ENCODE measurements at regions not wholly inside any gene's neighbourhood (a gene's known extent, or its start where the extent isn't known, plus 50 kb on each side); places are given as distances from the start of the nearest gene placed in this dataset.

- TF ChIP-seq ZNF462 (CRISPR knock-in tag; IDR thresholded peaks at IDR 0.05) (no peak), JUNB (IDR thresholded peaks at IDR 0.05; ENCODE audit: unreplicated experiment) (no peak), POLR2AphosphoS5 (IDR thresholded peaks at IDR 0.05; ENCODE audit: low read depth) (peak; percentile 63), CREB1 (CRISPR knock-in tag; IDR thresholded peaks at IDR 0.05; ENCODE audit: low read depth) (peak; percentile 41; the same call in 1 of the 2 replicates), STAT1 (IDR thresholded peaks at IDR 0.05; ENCODE audit: unreplicated experiment) (no peak)
These were observed 105.2 kb upstream of the ATF7IP start (continued) for GRCh38 chr12:14260011-14260993.

DNA sequence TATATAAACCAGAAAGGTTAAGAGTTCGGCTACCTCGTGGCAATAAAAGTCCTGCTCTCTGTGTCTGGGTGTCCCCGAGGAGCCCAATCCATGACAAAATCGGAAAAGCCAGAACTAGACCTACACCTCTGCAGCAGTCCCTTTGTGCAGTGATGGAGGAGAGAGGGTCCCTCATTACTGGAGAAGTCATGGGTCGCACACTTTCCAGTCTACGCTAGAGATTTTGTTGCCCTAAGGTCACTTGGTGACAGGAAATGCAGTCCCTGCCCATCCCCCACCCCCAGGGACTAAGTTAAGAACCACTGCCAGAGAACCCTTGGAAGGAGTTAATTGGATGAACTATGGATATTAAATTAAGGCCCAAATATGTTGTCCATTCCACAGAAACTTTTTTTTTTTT lies 104.4 kb upstream of the ATF7IP start:
- peaks cover 45% of the 10 kb centered on the region for H3K9me3 Mint-ChIP-seq
- TF ChIP-seq EZH2phosphoT487 (IDR thresholded peaks at IDR 0.05; ENCODE audit: unreplicated experiment) (no peak), ETS1 (IDR thresholded peaks at IDR 0.05) (peak; percentile 53; the same call in 1 of the 2 replicates)
- H3K27ac ChIP-seq (ENCODE audit: low read depth), result peak overlapping the region; percentile 99
- H3K27ac Mint-ChIP-seq, result peak overlapping the region; percentile 99
- H3K36me3 ChIP-seq (ENCODE audit: insufficient read depth), result no peaks in the 10 kb centered on the region
- H2AFZ ChIP-seq, result no peak overlapping the region
- no peaks in the 10 kb centered on the region for H3K79me2 ChIP-seq (replicated peaks; ENCODE audit: insufficient read depth)
- peaks cover 37% of the 10 kb centered on the region for H3K27me3 Mint-ChIP-seq (ENCODE audit: insufficient read depth, low read depth, poor library complexity)
- H3K4me2 ChIP-seq, result peak overlapping the region; percentile 76
- H3K36me3 Mint-ChIP-seq (ENCODE audit: low read depth), result peaks cover 41% of the 10 kb centered on the region
- DNase-seq (ENCODE audit: low spot score) (peak; percentile 60), ATAC-seq (no peak)
- H3K4me1 ChIP-seq (ENCODE audit: insufficient read depth), result peaks cover 37% of the 10 kb centered on the region
- peaks cover 54% of the 10 kb centered on the region for H3K4me1 Mint-ChIP-seq
- H3K9me2 ChIP-seq (ENCODE audit: insufficient read depth), result no peaks in the 10 kb centered on the region
- H3K4me3 ChIP-seq, result peak overlapping the region; percentile 37
- peak overlapping the region; percentile 50; the same call in 1 of the 3 replicates for H3K4me3 Mint-ChIP-seq
- H4K20me1 ChIP-seq (replicated peaks; ENCODE audit: insufficient read depth), result no peaks in the 10 kb centered on the region
- H3F3A ChIP-seq (replicated peaks; ENCODE audit: low read depth), result no peaks in the 10 kb centered on the region
- no peaks in the 10 kb centered on the region for H3K27me3 ChIP-seq (ENCODE audit: insufficient read depth)

Data from GM23338 (cell line).